Cerebellar cortex (tissue), 1 donor: ENCODE measurements at regions not wholly inside any gene's neighbourhood (a gene's known extent, or its start where the extent isn't known, plus 50 kb on each side); places are given as distances from the start of the nearest gene placed in this dataset.

Source experiments
- DNase-seq: peaks from one replicate; pipeline ENCODE4 v3.0.0-alpha.2; 2015; ENCODE audit warnings: low spot score

DNA sequence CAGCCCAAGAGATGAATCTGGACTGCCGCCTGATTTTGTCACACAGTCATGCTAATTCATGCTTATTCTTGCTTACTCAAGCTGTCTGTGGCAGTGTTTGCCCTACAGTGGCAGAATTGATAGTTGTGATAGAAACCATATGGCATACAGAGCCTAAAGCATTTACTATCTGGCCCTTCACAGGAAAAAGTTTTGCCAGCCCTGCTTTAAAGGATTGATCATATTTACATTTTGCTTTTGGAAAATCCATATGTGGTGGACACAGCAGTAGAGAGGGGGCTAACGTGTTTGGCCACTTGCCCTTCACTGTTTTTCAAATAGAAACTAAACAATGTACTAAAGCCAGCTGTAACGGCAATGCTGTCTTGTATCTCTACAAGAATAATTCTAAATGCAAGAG, 974.0 kb upstream of the GHITM start:
- no peak for DNase-seq

DNA sequence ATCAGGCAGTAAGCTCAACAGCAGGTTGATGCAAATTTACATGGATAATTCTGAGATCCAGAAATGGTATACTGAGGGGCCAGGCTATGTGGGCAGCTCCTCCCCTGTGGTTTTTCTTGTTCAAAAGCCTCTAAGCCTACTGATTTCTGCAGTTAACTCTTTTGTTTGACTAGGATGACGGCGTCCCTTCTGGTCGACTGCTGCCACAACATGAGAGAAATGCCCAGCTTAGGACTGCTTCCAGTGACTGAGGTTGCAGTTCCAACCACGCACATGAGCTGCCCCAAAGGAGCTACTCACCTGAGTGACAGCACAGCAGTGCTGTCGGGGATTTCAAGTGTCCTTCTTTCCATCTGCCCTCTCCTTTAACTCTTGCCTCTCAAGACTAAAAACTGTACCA, 973.0 kb upstream of the GHITM start:
- DNase-seq, result no peak

GRCh38 chr10:83167081-83167480, 972.2 kb upstream of the GHITM start:
- no peak for DNase-seq

DNA sequence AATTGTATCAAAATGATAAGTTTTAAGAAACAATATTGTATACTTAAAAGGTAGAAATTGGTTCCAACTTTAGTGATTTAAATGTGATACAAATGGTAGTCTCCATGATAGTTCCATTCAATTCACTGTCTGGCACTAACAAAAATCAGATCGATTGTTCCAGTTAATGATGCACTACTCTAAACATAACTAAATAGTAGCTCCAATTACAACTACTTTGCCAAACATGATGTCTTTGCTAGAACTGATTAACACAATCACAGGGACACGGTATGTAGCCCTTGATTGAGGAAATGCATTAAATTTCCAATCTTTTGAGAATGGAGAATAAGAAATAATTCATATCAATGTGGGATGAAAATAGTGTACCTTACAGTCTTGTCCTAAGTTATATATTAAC, 962.4 kb upstream of the GHITM start:
- DNase-seq, result no peak

GRCh38 chr10:83178526-83178925, 960.8 kb upstream of the GHITM start:
- DNase-seq, result no peak

DNA sequence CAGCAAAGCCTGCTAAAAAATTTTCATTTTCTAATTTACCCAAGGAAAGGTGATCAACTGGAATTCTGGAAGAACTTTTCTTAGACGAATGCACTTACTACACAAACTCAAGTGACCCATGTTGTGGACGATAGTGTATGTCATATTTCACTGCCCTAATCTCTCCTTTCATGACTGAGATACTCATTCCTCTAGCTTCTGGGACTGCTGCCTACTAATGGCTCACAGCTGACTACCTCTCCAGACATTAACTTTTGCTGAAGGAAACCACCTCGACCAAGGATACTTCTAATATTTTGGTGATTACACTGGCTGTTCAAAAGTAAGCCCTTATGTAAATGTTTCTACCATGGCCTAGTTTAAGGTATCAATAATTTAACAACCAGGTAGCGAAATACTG, 959.9 kb upstream of the GHITM start:
- no peak for DNase-seq

DNA sequence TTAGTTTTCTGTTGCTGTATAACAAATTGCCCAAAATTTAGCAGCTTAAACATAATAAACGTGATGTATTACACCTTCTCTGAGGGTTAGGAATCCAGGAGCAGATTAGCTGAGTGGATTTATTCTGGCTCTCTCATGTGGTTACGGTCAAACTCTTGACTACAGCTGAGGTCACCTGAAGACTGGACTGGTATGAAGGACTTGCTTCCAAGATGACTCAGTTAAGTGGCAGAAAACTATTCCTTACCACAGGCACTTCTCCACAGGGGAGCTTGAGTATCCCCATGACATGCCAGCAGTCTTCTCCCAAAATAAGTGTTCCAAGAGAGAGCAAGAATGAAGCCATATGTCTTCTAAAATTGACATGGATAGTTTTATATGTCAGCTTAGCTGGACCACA, 957.2 kb upstream of the GHITM start:
- no peak for DNase-seq

DNA sequence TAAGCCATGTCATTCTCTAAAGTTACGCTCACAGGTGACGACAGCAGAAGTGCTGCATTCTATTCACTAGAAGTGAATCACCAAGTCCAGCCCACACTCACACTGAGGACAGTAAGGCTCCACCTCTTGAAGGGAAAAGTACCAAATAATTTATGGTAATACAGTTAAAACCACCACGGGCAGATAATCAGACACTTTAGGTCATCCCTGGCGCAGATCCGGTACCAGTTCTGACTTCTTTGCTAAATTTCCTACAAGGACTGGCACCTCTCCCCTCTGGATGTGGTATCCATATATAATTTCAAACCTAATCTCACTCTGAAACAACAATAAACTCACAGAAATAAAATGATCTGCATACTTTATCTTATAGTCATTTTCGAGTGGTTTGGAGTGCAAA, 954.7 kb upstream of the GHITM start:
- no peak for DNase-seq

- DNase-seq, result no peak
Measured at GRCh38 chr10:83190614-83191013, 948.7 kb upstream of the GHITM start.

DNA sequence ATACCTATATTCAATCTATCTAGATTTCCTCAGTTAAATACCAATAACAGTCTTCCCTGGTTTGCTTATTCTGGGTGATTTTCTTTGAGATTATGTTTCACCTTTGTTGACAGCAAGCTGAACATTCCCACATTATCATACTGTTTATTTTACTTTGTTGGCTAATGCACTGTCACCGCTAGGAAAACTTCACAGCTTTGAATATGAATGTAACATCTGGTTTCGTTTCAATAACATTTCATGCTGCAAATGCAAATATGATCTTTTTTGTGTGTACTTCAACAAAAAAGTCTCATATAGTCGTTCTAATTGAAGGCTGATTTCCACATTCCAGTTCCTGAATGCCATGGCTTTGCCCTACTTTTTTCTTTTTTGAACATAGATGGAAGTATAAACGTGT, 946.3 kb upstream of the GHITM start:
- no peak for DNase-seq

DNA sequence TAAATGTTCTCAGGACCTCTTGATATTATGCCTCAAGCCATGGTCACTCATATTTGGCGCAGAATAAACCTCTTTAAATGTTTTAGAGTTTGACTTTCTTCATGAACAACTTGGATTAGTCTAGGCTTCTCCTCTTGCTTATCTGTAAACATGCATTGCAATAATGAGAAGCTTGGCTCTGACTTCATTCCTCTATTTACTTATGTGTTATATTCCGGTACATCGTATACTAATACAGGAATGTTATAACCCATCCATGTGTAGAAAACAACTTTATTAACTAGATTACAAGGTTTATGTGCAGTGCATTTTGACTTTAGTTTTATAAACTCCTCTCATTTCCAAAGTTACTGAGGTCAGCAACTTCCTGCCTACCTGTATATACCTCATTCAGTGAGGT, 944.3 kb upstream of the GHITM start:
- no peak for DNase-seq

DNA sequence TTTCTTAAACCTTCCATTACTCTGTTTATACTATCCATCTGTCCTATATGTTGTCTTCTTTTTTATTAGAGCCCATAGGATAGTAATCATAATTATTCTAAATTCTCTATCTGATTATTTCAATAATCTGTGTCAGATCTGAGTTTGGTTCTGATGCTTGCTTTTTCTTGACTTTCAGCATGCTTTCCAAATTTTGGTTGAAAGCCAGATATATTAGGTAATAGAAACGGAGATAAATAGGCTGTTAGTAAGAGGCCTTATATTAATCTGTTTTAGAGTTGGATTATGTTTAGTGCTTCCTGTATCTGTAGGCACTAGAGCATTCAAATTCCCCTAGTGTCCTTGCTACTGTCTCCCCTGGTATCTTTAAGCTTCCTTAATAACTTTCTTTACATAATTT, 939.9 kb upstream of the GHITM start:
- no peak for DNase-seq

- DNase-seq, result no peak
Measured at GRCh38 chr10:83205861-83206260, 933.4 kb upstream of the GHITM start.

DNA sequence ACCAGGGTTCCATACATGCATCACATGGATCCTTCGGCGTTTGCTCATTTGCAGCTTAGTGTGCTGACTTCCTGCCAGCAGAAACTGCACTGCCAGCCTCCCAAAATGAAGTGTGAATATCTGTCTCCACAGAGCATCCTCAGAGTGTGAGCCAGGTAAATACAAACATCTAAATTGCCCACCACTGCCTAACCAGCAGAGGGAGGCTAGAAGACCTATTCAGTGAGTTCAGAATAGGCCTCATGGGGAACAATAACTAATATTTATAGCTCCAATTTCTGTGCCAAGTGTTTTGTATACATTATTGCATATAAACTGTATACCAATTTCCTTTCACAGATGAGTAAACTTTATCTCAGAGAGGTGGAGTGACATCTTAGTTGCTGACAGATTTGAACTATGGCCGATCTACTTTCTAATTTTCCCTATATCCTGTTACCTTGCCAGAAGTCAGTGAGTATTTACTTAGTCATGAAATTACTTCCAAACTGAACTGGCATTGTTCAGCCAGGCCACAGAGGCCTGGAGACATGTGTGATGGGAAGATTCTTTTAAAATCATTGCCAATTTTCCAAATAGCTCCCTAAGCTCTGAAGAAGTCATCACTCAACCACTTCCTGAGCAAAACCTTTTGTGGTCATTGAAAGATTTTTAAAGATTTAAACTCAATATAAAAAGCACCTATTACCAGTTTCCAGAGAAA, 926.5 kb upstream of the GHITM start:
- no peak for DNase-seq

DNA sequence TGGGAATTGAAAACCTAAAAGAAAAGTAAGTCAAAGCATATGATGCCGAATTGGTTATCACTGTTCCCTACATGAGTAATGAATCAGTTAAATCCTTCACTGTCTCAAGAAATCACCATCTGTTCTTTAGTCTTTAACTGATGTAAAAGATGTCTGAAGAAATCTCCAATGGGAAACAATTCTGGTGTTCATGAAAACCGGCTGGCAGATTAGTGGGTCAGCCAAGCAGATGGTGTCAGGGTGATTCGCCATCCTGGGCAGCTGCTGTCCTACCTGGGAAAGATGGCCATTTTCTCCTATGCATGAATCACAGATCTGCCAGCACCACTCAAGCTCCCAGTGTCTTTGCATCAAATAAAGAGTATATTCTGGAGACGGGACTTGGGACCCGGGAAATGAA, 925.2 kb upstream of the GHITM start:
- DNase-seq, result peak; percentile 1

DNA sequence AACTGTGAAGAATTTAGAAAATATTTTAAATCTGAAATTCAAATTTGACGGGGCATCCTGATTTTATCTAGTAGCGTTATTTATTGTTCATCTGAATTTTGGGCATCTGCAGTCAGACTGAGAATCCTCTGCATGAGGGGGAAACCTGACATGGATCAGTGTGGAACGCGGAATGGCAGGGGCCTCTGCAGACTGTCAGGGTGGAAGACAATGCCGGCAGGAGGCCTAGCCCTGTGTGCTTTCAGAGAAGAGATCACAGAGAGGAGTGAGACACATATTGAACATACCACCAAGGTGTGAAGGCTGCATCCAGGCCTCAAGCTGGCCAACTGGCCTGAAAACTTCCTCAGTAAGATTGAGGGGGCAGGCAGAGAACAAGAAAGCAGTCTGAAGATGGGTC, 921.1 kb upstream of the GHITM start:
- DNase-seq, result no peak

- DNase-seq, result no peak
Measured at GRCh38 chr10:83222300-83222699, 917.0 kb upstream of the GHITM start.

- no peak for DNase-seq
Measured at GRCh38 chr10:83222832-83223742, 916.2 kb upstream of the GHITM start.

DNA sequence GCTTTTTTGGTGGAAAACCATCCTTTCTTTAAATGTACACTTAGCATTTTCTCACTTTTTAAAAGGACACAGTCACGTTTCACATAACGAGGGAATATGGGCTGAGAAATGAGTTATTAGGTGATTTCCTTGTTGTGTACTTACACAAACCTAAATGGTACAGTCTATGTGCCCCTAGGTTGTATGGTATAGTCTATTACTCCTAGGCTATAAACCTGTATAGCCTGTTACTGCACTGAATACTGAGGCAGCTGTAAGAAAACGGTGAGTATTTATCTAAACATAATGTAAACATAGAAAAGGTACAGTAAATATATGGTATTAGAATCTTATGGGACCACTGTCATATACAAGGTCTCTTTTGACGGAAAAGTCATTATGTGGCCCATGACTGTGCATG, 913.5 kb upstream of the GHITM start:
- no peak for DNase-seq

DNA sequence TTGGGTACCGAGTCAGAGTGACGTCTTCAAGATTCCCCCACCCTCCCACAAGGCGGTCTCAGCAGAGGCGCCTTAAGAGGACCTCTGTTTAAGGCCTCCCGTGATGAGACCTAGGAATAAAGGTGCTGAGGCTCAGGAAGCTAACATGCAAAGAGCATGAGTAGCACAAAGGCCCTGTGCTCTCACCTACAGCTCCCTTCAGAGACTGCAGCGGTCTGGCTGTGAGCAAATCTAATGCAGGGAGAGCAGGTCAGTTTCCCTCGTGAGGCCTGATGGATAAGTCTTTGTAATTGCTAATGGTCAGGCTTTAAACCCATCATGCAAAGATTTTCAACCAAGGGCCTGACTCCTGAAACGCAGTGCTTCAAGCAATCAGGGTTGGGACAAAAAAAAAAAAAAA, 909.3 kb upstream of the GHITM start:
- no peak for DNase-seq

GRCh38 chr10:83233691-83234090, 905.6 kb upstream of the GHITM start:
- DNase-seq, result no peak

DNA sequence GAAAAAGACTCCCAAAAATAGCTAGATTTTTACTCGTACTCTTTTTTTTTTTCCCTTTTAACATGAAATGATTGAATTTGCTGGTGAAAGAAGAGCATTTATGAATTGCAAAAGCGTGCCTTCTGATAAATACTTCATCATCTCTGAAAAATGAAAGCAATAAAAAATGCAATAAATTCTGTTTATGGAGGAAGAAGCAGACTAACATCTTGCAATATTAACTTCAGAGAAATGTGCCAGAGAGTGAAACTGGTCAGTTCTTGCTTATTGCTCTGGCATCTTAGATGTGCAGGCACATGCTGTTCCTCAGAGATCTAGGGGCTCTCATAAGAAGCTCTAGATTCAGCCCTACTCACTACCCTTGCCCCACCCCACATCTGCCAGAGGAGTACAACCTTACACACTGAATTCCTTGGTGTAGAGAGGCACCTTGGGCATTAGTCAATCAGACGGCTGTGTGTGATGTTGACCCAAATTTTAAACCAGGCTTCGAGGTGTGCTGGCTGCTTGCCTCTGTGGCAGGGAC, 891.1 kb upstream of the GHITM start:
- no peak for DNase-seq

DNA sequence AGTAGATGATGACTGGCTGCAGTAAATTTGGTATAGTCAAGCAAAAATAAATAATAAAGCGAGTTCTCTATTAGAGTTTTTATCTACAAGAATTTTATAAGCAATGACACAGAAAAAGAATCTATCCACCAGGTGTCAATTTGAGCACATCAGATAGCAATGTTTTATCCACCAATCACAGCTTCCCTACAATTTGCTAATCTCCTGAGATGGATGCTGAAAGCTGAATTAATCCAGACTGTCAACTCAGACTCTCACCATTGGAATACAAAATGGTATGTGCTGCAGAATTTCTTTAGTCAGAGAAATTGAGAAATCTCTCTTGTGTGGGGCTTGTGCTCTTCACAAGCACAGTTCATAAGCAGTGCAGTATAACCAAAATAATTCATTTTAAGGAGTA, 888.9 kb upstream of the GHITM start:
- DNase-seq, result no peak
